K562 (cell line): ENCODE measurements at regions not wholly inside any gene's neighbourhood (a gene's known extent, or its start where the extent isn't known, plus 50 kb on each side); places are given as distances from the start of the nearest gene placed in this dataset.

ENCODE experiments used
- ATAC-seq: fragments of 200-7000 bp; cut with Tn5 transposase; 3 replicates; pipeline ENCODE4 v1.9.1; 2020; ENCODE audit warnings: moderate library complexity
- BruUV-seq: library from RNA; stranded (reverse); fragments of 400-500 nt; replicated peaks from 2 replicates; lab custom pipeline; 2021; lab: Mats Ljungman, UMichigan
- CTCF ChIA-PET: fragments of 300-600 bp; formaldehyde crosslinking; extraction: SDS; loops from one replicate; lab custom pipeline; 2021; ENCODE audit warnings: low intra/inter-chr PET ratio; lab: Yijun Ruan, JAX
- POLR2A ChIA-PET: fragments of 300-600, 350-650 bp; sonication (Branson Sonifier 250); formaldehyde crosslinking; extraction: SDS; loops from one replicate; lab custom pipeline; 2021; ENCODE audit warnings: antibody characterized with exemption, inconsistent platforms; lab: Yijun Ruan, JAX
- DNase-seq, 4 experiments: peaks; one replicate each; pipeline versions ENCODE4 v3.0.0 to v3.0.0-alpha.2; 2011 to 2018; ENCODE audit warnings: low spot score in 3 of 4, mixed read lengths in 3 of 4; ENCODE audit errors: extremely low read depth in 1 of 4
- FAIRE-seq: peaks from 2 replicates; lab custom pipeline; 2011; peaks lifted over from hg19 to GRCh38; lab: Jason Lieb, UNC
- H2AFZ ChIP-seq: 2 replicates; pipeline ENCODE4 v1.6.0; 2011; ENCODE audit warnings: low read depth, low read length, control low read depth, inconsistent platforms
- H3K27ac ChIP-seq: fragments of 200-600 bp; 3 replicates; pipeline ENCODE4 v1.8.0; 2011; ENCODE audit warnings: low read depth, mild to moderate bottlenecking, control low read depth, inconsistent platforms, low read length, moderate library complexity, mixed read lengths; ENCODE audit errors: extremely low read depth
- H3K27me3 ChIP-seq, 2 experiments: fragments of 300-600 bp in 1 of 2; 2 replicates in 1 of 2; 3 replicates in 1 of 2; pipeline versions ENCODE4 v1.6.0 to v1.8.0; 2011; ENCODE audit warnings: inconsistent platforms in 2 of 2, low read length in 2 of 2, mild to moderate bottlenecking in 1 of 2, mixed read lengths in 1 of 2, moderate library complexity in 1 of 2; ENCODE audit not compliant: control insufficient read depth in 2 of 2, insufficient read depth in 2 of 2
- H3K36me3 ChIP-seq: fragments of 300-600 bp; 3 replicates; pipeline ENCODE4 v1.8.0; 2011; ENCODE audit warnings: mild to moderate bottlenecking, low read length, inconsistent platforms; ENCODE audit not compliant: control insufficient read depth, insufficient read depth
- H3K4me1 ChIP-seq, 2 experiments: fragments of 200-600 bp in 1 of 2; replicated peaks in 1 of 2; 2 replicates in 1 of 2; 3 replicates in 1 of 2; pipeline versions ENCODE4 v1.5.1 to v1.8.0; 2011; ENCODE audit warnings: inconsistent platforms in 2 of 2, low read length in 2 of 2, mild to moderate bottlenecking in 1 of 2, mixed read lengths in 1 of 2, moderate library complexity in 1 of 2; ENCODE audit not compliant: control insufficient read depth in 2 of 2, insufficient read depth in 2 of 2
- H3K4me2 ChIP-seq: 2 replicates; pipeline ENCODE4 v1.6.1; 2011; ENCODE audit warnings: low read length, control low read depth, inconsistent platforms, mixed read lengths; ENCODE audit not compliant: insufficient read depth
- H3K4me3 ChIP-seq: fragments of 200-600 bp; sonication (generic), shearing (Covaris generic); 2 replicates; pipeline ENCODE4 v1.5.1; 2016; ENCODE audit warnings: control low read depth, inconsistent platforms
- H3K79me2 ChIP-seq: fragments of 200-600 bp; 3 replicates; pipeline ENCODE4 v1.8.0; 2011; ENCODE audit warnings: low read length, inconsistent platforms; ENCODE audit not compliant: control insufficient read depth, insufficient read depth
- H3K9ac ChIP-seq, 2 experiments: 2 replicates each; pipeline versions ENCODE4 v1.6.0 to v1.6.1; 2011; ENCODE audit warnings: low read depth in 2 of 2, low read length in 2 of 2, control low read depth in 1 of 2, inconsistent platforms in 1 of 2, mild to moderate bottlenecking in 1 of 2, mixed read lengths in 1 of 2; ENCODE audit not compliant: insufficient read depth in 1 of 2
- H3K9me1 ChIP-seq: one replicate; pipeline ENCODE4 v1.6.0; 2011; ENCODE audit warnings: inconsistent platforms, mild to moderate bottlenecking, low read length, moderate library complexity; ENCODE audit not compliant: control insufficient read depth, insufficient read depth
- H3K9me3 ChIP-seq: replicated peaks from 2 replicates; pipeline ENCODE4 v1.5.1; 2011; ENCODE audit warnings: low read depth, low read length, inconsistent platforms; ENCODE audit not compliant: control insufficient read depth, insufficient read depth
- H4K20me1 ChIP-seq: replicated peaks from 2 replicates; pipeline ENCODE4 v1.6.1; 2011; ENCODE audit warnings: low read length, inconsistent platforms, mixed read lengths; ENCODE audit not compliant: control insufficient read depth, insufficient read depth
- CHAMP1 ChIP-seq: fragments of 450-650 bp; IDR thresholded peaks from 2 replicates; pipeline ENCODE4 v1.6.1; 2016; ENCODE audit warnings: mild to moderate bottlenecking
- CREB1 ChIP-seq, 2 experiments: sonication (generic) in 1 of 2; formaldehyde crosslinking in 1 of 2; IDR thresholded peaks; 2 replicates each; pipeline versions ENCODE4 v1.6.1 to v1.8.0; 2012 to 2022; ENCODE audit warnings: inconsistent platforms in 1 of 2, mild to moderate bottlenecking in 1 of 2, missing genetic modification reagents in 1 of 2, moderate library complexity in 1 of 2
- PBX2 ChIP-seq, 2 experiments: IDR thresholded peaks in 1 of 2; conservative IDR thresholded peaks in 1 of 2; 2 replicates each; pipeline ENCODE4 v1.6.1; 2016; ENCODE audit warnings: low read depth in 2 of 2, mild to moderate bottlenecking in 1 of 2, missing compliant biosample characterization in 1 of 2, missing genetic modification characterization in 1 of 2, moderate library complexity in 1 of 2
- WHSC1 ChIP-seq: IDR thresholded peaks from one replicate; pipeline ENCODE4 v1.6.1; 2012; ENCODE audit warnings: low read length, control low read depth, inconsistent platforms
- XRCC4 ChIP-seq: IDR thresholded peaks from one replicate; pipeline ENCODE4 v1.6.1; 2011; ENCODE audit not compliant: insufficient read depth, insufficient read length; ENCODE audit errors: extremely low read depth
- ZNF512 ChIP-seq: IDR thresholded peaks from 2 replicates; pipeline ENCODE4 v1.6.1; 2016; ENCODE audit warnings: missing genetic modification characterization, missing compliant biosample characterization
- WGBS: fragments of 100-300 bp; shearing (Covaris generic); methylation state at CpG from one replicate; pipeline ENCODE4 v1.1.6; 2016; ENCODE audit warnings: low coverage, mixed read lengths; ENCODE audit not compliant: insufficient coverage; ENCODE audit errors: missing lambda C conversion rate; 5-methylcytosine and 5-hydroxymethylcytosine counted together
- in situ Hi-C: fragments of 300-500 bp; cut with MboI; formaldehyde crosslinking; loops from 4 replicates; pipeline ENCODE4 v1.15.0; 2018; ENCODE audit warnings: inconsistent platforms, mixed read lengths
- intact Hi-C: fragments of 100-400 bp; cut with micrococcal nuclease; formaldehyde crosslinking; loops from 2 replicates; pipeline ENCODE4 v1.14.2; 2022

GRCh38 chr18:49731421-49731841 lies 81.9 kb downstream of the ACAA2 start:
- no peaks in the 10 kb centered on the region for H3K79me2 ChIP-seq
- no peak overlapping the region for H2AFZ ChIP-seq
- FAIRE-seq, result no peak
- H3K4me2 ChIP-seq, result no peak overlapping the region
- H3K4me3 ChIP-seq, result no peak overlapping the region
- ATAC-seq, result no peak
- POLR2A ChIA-PET, result interaction anchor here (0.5 to 0.6 kb wide), 2 partner anchors 21 to 29 kb away, joined by 3 read pairs; no protein-coding TSS in a partner anchor
- H3K9ac ChIP-seq, result no peak overlapping the region
- no peak overlapping the region for H3K27ac ChIP-seq
- BruUV-seq, result no TSS peak
- no peaks in the 10 kb centered on the region for H4K20me1 ChIP-seq
- DNase-seq, result no peak
- intact Hi-C loops (loop anchor here (10.0 kb wide), 1 partner anchor 123 kb away; no protein-coding TSS in a partner anchor), in situ Hi-C loops (no loop called here)
- H3K27me3 ChIP-seq, result no peaks in the 10 kb centered on the region; a peak in 2 of 5 replicates
- 0% methylated on average over 5 of the region's 5 CpGs for WGBS
- CTCF ChIA-PET, result no interaction called here
- H3K9me1 ChIP-seq, result no peaks in the 10 kb centered on the region
- peaks cover 0 to 2% of the 10 kb centered on the region in 2 experiments; a peak in 3 of 5 replicates for H3K4me1 ChIP-seq
- H3K9me3 ChIP-seq, result no peaks in the 10 kb centered on the region
- TF ChIP-seq CREB1 (IDR thresholded peaks at IDR 0.05) (no peak), CREB1 (CRISPR knock-in tag; IDR thresholded peaks at IDR 0.05) (no peak)
- H3K36me3 ChIP-seq, result no peaks in the 10 kb centered on the region

- no TSS peak for BruUV-seq
- peaks cover 0 to 6% of the 10 kb centered on the region in 2 experiments; a peak in 3 of 5 replicates for H3K4me1 ChIP-seq
- FAIRE-seq, result no peak
- no peaks in the 10 kb centered on the region for H3K36me3 ChIP-seq
- H3K27ac ChIP-seq, result no peak overlapping the region
- no peaks in the 10 kb centered on the region for H3K9me3 ChIP-seq
- H3K27me3 ChIP-seq, result no peaks in the 10 kb centered on the region; a peak in 2 of 5 replicates
- H3K4me2 ChIP-seq, result no peak overlapping the region
- no peaks in the 10 kb centered on the region for H4K20me1 ChIP-seq
- H3K9me1 ChIP-seq, result no peaks in the 10 kb centered on the region
- intact Hi-C loops, result loop anchor here (10.0 kb wide), 1 partner anchor 124 kb away; no protein-coding TSS in a partner anchor
- no peak overlapping the region for H3K9ac ChIP-seq
- POLR2A ChIA-PET, result interaction anchor here (0.5 to 0.6 kb wide), 4 partner anchors 21 to 66 kb away, joined by 3 read pairs; no protein-coding TSS in a partner anchor
- H3K79me2 ChIP-seq, result no peaks in the 10 kb centered on the region
- CTCF ChIA-PET, result no interaction called here
- 3% methylated on average over 3 of the region's 4 CpGs for WGBS
- in situ Hi-C loops, result no loop called here
- no peak overlapping the region for H2AFZ ChIP-seq
- no peak for DNase-seq
- no peak overlapping the region for H3K4me3 ChIP-seq
- ATAC-seq, result no peak
- TF ChIP-seq WHSC1 (no peak), CHAMP1 (no peak), XRCC4 (no peak), PBX2 (CRISPR knock-in tag; IDR thresholded peaks at IDR 0.05; ENCODE audit: low read depth) (no peak), PBX2 (tag; conservative IDR thresholded peaks at IDR 0.05; ENCODE audit: low read depth) (no peak), ZNF512 (tag) (no peak)
These were observed 82.4 kb downstream of the ACAA2 start for GRCh38 chr18:49730951-49731391.
